Natural killer cell treated with Interleukin-12 subunit alpha and Interleukin-12 subunit beta and Interleukin-15 and Interleukin-18, amount 100 ng/mL, for 72 hours (primary cell): ENCODE measurements at regions not wholly inside any gene's neighbourhood (a gene's known extent, or its start where the extent isn't known, plus 50 kb on each side); places are given as distances from the start of the nearest gene placed in this dataset.

ENCODE experiments used
- ATAC-seq, 2 donors: fragments of 150-1000 bp; cut with Tn5 transposase in 1 of 2; sonication (Bioruptor Pico), chemical (Tn5 transposase) in 1 of 2; 2 replicates each; pipeline ENCODE4 v1.10.0; 2021
- DNase-seq: peaks from one replicate; pipeline ENCODE4 v3.0.0; 2022; ENCODE audit warnings: low spot score
- H3K27ac Mint-ChIP-seq, 2 donors: 1 replicate in 1 of 2; 2 replicates in 1 of 2; pipeline ENCODE4 v1.8.0; 2022; ENCODE audit warnings: mixed read lengths in 2 of 2, mild to moderate bottlenecking in 1 of 2, moderate library complexity in 1 of 2
- H3K27me3 Mint-ChIP-seq, 2 donors: 1 replicate in 1 of 2; 2 replicates in 1 of 2; pipeline ENCODE4 v1.8.0; 2022; ENCODE audit warnings: mixed read lengths in 2 of 2
- H3K36me3 Mint-ChIP-seq: one replicate; pipeline ENCODE4 v1.8.0; 2022; ENCODE audit warnings: mixed read lengths
- H3K4me1 Mint-ChIP-seq, 2 donors: 1 replicate in 1 of 2; 2 replicates in 1 of 2; pipeline ENCODE4 v1.8.0; 2022; ENCODE audit warnings: low read depth in 2 of 2, mixed read lengths in 2 of 2, mild to moderate bottlenecking in 1 of 2
- H3K4me3 Mint-ChIP-seq: one replicate; pipeline ENCODE4 v1.8.0; 2022; ENCODE audit warnings: mixed read lengths
- H3K9me3 Mint-ChIP-seq: 2 replicates; pipeline ENCODE4 v1.8.0; 2022; ENCODE audit warnings: mixed read lengths

DNA sequence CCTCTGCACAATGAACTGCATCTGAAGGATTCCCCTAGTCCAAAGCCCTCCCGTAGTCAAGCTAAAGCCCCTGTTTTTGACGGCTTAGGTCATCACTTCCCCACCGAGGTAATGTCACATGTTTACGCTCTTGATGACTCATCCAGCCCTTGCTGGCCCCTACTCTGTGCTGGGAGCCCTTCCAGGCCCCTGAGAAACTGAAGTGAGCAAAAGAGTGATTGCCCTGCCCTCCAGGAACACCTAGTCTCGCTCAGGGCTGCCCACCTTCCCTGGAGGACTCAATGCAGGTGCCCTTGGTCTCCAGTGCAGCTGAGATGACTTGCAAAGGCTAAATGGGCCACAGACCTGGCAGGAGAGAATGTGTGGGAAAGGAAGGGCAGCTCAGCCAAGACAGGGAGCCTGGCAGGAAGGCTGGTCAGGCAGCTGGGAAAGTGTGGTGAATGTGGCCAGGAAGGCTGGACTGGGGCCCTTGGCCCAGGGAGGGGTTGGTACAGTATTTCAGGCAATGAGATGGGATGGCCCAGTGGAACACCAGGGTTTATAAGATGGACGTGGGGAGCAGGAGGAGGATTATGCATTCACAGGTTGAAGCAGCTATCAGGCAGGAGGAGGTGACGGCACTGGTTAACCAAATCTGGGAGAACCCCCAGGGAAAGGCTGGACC lies 345.6 kb downstream of the NPHP4 start:
- ATAC-seq: no peak
- H3K4me1 Mint-ChIP-seq: no peaks in the 10 kb centered on the region
- H3K27me3 Mint-ChIP-seq: peaks cover 6 to 13% of the 10 kb centered on the region in 2 donors
- no peaks in the 10 kb centered on the region for H3K9me3 Mint-ChIP-seq
- H3K4me3 Mint-ChIP-seq: no peak overlapping the region
- no peak overlapping the region for H3K27ac Mint-ChIP-seq
- no peaks in the 10 kb centered on the region for H3K36me3 Mint-ChIP-seq
- no peak for DNase-seq

DNA sequence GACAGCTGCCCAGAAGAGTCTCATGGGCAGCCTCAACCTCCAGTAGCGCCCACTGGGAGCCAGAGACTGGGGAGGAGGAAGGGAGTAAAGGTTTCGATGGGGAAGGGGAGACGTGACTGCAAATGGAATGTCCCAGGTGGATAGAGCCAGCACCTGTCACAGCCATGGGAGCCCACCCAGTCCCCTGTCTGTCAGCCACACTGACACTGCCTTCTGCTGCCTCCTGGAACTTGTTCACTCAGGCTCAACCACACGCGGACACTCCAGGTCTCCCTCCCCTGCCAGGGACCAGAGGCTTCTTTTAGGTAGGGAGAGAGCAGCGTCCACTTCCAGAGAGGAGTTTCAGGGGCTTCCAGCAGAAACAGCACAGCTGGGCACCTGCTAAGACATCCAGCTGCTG lies 346.3 kb downstream of the NPHP4 start:
- H3K9me3 Mint-ChIP-seq: no peaks in the 10 kb centered on the region
- H3K27me3 Mint-ChIP-seq: peaks cover 13 to 16% of the 10 kb centered on the region in 2 donors
- ATAC-seq: no peak
- no peaks in the 10 kb centered on the region for H3K36me3 Mint-ChIP-seq
- DNase-seq: peak; percentile 16
- no peak overlapping the region for H3K4me3 Mint-ChIP-seq
- no peaks in the 10 kb centered on the region for H3K4me1 Mint-ChIP-seq
- H3K27ac Mint-ChIP-seq: no peak overlapping the region

GRCh38 chr1:5645135-5645399 lies 347.2 kb downstream of the NPHP4 start:
- no peaks in the 10 kb centered on the region for H3K9me3 Mint-ChIP-seq
- ATAC-seq (no peak), DNase-seq (no peak)
- H3K27ac Mint-ChIP-seq: no peak overlapping the region
- no peaks in the 10 kb centered on the region for H3K4me1 Mint-ChIP-seq
- peaks cover 15 to 17% of the 10 kb centered on the region in 2 donors for H3K27me3 Mint-ChIP-seq
- H3K36me3 Mint-ChIP-seq: no peaks in the 10 kb centered on the region
- H3K4me3 Mint-ChIP-seq: no peak overlapping the region

DNA sequence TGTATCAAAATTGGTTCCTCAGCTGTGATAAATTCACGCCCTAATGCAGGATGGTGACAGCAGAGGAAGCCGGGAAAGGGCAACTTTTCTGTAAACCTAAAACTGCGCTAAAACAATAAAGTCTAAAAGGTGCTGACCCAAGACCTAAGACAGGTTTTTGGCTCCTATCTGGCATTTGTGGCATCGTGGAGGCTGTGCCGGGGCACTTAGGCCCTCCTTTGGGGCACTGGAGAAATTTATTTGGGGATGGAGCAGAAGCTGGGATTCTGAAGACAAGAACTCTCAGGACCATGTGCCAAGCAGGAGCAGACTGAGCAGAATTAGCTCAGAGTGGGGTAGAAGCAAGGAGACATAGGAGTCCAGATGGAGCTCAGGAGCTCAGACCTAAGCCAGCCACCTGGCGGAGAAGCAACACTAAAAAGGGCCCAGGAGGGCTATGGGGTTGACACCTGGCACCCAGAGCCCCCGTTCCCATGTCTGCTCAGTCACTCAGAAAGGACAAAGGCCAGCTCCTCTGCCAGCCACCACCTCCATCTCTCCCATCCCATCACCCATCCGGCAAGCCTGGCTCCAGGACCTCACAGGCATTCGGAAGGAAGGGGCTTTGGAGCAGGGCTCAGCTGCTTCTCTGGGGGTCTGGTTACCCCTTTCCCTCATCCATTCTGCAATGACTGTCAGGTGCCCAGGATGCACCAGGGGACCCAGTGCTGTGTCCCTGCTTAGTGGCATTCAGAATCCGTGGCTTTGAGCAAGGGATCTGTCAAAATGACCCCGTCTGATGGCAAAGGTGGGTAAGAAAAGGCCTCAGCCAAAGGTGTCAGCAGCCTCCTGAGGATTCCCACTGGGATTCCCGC lies 347.7 kb downstream of the NPHP4 start:
- ATAC-seq: no peak
- peak; percentile 50 for DNase-seq
- Mint-ChIP-seq H3K27me3 (peaks cover 15 to 18% of the 10 kb centered on the region in 2 donors), H3K36me3 (no peaks in the 10 kb centered on the region), H3K9me3 (no peaks in the 10 kb centered on the region), H3K4me1 (no peaks in the 10 kb centered on the region), H3K4me3 (no peak overlapping the region), H3K27ac (no peak overlapping the region)

DNA sequence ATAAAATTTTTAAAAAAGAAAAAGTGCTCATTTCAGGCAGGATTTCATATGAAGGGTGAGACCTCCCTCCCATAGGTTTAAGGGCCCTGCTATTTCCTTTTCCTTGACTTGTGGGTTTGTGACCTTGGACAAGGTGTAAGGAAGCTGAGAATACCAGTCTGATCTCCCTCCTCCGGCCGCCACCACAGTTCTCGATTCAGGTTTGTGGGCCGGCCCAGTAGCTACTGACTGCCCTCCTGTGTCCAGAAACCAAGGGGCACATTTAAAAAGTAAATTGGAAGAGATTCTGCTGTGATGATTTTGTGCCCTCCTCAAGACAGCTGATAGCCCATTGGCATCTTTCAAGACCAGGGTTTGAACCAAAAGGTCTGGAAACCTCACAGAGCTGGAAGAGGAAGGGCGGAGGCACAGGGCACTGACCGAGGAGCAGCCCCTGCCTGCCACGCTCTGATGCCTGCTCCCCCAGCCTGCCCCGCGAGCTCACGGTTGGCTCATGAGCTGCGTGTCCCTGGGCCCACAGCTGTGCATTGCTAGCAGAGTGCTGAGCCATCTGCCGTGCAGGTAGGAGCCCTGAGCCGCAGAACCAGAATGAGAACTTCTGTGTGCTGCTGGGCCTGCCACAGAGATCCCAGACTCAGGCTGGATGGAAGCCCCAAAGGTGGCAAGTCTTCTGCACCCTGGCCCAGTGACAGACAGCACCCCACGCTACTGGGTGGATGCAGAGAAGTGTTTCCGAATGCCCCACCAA lies 348.7 kb downstream of the NPHP4 start:
- Mint-ChIP-seq H3K27me3 (peaks cover 15 to 18% of the 10 kb centered on the region in 2 donors), H3K4me1 (no peaks in the 10 kb centered on the region), H3K4me3 (no peak overlapping the region), H3K27ac (no peak overlapping the region), H3K9me3 (no peaks in the 10 kb centered on the region), H3K36me3 (no peaks in the 10 kb centered on the region)
- DNase-seq (peak; percentile 44), ATAC-seq (no peak)

GRCh38 chr1:5640845-5641244 lies 351.4 kb downstream of the NPHP4 start:
- no peak for ATAC-seq
- H3K27ac Mint-ChIP-seq: no peak overlapping the region

DNA sequence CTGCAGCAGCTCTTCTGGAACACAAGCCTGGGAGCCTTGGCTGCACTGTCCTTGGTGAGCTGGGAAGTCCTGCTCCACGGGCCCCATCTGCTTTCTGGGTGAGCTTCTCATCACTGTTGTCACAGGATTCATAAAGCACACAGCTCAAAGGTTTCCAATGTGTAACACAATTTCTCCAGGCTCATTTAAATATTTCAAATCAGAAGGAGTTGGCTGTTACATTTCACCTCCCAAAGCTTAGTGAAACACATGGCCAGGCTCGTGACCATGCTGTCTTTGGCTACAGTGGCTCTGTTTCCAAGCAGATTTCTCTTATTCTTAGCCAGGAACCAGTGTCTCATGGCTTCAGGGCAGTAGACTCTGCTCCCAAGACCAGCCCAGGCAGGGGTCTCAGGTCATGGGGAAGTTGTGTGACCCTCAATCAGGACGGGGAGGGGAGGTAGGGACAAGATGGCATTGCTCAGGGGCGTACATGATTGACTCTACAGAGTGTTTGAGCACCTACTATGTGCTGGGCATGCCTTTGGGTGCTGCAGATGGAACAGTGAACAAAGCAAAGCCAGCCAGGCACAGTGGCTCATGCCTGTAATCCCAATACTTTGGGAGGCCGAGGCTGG lies 353.0 kb downstream of the NPHP4 start:
- DNase-seq (no peak), ATAC-seq (no peak)
- Mint-ChIP-seq H3K9me3 (peaks cover 1% of the 10 kb centered on the region), H3K4me1 (no peaks in the 10 kb centered on the region), H3K27me3 (peaks cover 19 to 24% of the 10 kb centered on the region in 2 donors), H3K4me3 (no peak overlapping the region), H3K27ac (no peak overlapping the region), H3K36me3 (peaks cover 4% of the 10 kb centered on the region)

More at GRCh38 chr1:5640845-5641244, 351.4 kb downstream of the NPHP4 start:
- DNase-seq: peak; percentile 40
- H3K4me3 Mint-ChIP-seq: no peak overlapping the region
- peaks cover 17 to 24% of the 10 kb centered on the region in 2 donors for H3K27me3 Mint-ChIP-seq
- peaks cover 4% of the 10 kb centered on the region for H3K36me3 Mint-ChIP-seq
- no peaks in the 10 kb centered on the region for H3K9me3 Mint-ChIP-seq
- H3K4me1 Mint-ChIP-seq: no peaks in the 10 kb centered on the region

DNA sequence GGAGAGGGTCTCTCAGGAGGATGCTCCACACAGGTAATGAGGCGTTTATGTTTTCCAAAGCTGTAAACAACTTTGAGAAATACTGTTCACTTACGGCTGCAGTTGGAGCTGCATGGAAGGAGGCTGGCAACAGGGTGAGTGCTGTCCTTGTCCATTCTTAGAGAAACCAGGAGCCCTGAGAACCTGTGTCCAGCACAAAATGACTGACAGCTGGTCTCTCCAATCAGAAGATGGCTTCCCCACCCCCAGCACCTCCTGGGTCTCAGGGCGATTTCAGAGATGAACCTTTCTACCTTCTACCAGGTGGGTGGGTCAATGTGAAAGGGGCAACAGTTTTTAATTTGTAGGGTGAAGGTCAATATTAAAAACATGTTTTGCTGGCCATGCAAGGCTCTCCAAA lies 353.6 kb downstream of the NPHP4 start:
- ATAC-seq (no peak), DNase-seq (peak; percentile 18)
- Mint-ChIP-seq H3K4me3 (no peak overlapping the region), H3K27me3 (peaks cover 19 to 24% of the 10 kb centered on the region in 2 donors), H3K9me3 (peaks cover 5% of the 10 kb centered on the region), H3K4me1 (no peaks in the 10 kb centered on the region), H3K36me3 (peaks cover 4% of the 10 kb centered on the region), H3K27ac (no peak overlapping the region)

DNA sequence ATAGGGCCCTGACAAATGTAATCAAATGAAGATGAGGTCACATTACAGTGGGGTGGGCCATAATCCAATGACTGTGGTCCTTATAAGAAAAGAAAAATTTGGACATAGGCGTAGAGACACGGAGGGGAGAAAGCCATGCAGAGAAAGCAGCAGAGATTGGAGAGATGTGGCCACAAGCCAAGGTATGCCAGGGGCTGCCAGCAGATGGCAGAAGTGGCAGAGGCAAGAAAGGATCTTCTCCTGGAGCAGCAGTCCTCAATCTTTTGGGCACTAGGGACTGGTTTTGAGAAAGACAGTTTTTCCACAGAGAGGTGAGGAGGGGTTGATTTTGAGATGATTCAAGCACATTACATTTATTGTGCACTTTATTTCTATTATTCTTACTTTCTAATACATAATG lies 355.1 kb downstream of the NPHP4 start:
- Mint-ChIP-seq H3K4me1 (no peaks in the 10 kb centered on the region), H3K4me3 (no peak overlapping the region), H3K36me3 (peaks cover 4% of the 10 kb centered on the region), H3K27me3 (peaks cover 17 to 24% of the 10 kb centered on the region in 2 donors), H3K27ac (no peak overlapping the region), H3K9me3 (peaks cover 5% of the 10 kb centered on the region)
- no peak for DNase-seq
- ATAC-seq: no peak

DNA sequence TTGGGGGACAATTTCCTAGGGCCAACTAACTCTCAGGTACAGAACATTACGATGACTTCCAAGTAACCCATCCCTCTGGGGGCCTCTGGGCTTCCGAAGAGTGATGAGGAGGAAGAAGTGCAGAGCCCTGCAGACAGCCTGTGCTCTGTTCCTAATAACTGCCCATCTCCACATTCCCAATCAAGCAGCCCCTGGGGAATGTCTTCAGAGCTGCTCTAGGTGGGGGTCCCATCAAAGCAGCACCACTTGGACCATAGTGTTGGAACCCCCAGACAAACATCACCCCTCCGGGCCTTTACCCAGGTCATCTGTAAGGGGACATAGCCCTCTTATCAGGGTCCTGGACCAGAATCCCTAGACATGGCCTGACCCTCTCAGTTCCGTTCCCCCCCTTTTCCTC lies 357.3 kb downstream of the NPHP4 start:
- DNase-seq: no peak
- Mint-ChIP-seq H3K9me3 (peaks cover 5% of the 10 kb centered on the region), H3K36me3 (peaks cover 4% of the 10 kb centered on the region)

GRCh38 chr1:5632814-5633213 lies 359.4 kb downstream of the NPHP4 start:
- H3K9me3 Mint-ChIP-seq: peaks cover 5% of the 10 kb centered on the region
- peaks cover 19 to 26% of the 10 kb centered on the region in 2 donors for H3K27me3 Mint-ChIP-seq
- H3K4me3 Mint-ChIP-seq: no peak overlapping the region
- no peak for DNase-seq
- H3K4me1 Mint-ChIP-seq: no peaks in the 10 kb centered on the region
- ATAC-seq: no peak
- peaks cover 4% of the 10 kb centered on the region for H3K36me3 Mint-ChIP-seq
- no peak overlapping the region for H3K27ac Mint-ChIP-seq

More for the DNA sequence above, 357.3 kb downstream of the NPHP4 start:
- peaks cover 17 to 23% of the 10 kb centered on the region in 2 donors for H3K27me3 Mint-ChIP-seq
- H3K4me1 Mint-ChIP-seq: no peaks in the 10 kb centered on the region
- no peak overlapping the region for H3K4me3 Mint-ChIP-seq
- no peak overlapping the region for H3K27ac Mint-ChIP-seq
- peak in 1 of 2 donors; percentile 35 for ATAC-seq

- no peak overlapping the region for H3K27ac Mint-ChIP-seq
- H3K27me3 Mint-ChIP-seq: peaks cover 23 to 25% of the 10 kb centered on the region in 2 donors
- peaks cover 4% of the 10 kb centered on the region for H3K36me3 Mint-ChIP-seq
- ATAC-seq: peak in 1 of 2 donors; percentile 22
- no peak overlapping the region for H3K4me3 Mint-ChIP-seq
- H3K9me3 Mint-ChIP-seq: peaks cover 5% of the 10 kb centered on the region
- no peak for DNase-seq
- no peaks in the 10 kb centered on the region for H3K4me1 Mint-ChIP-seq
Measured at GRCh38 chr1:5632224-5632623, 360.0 kb downstream of the NPHP4 start.

DNA sequence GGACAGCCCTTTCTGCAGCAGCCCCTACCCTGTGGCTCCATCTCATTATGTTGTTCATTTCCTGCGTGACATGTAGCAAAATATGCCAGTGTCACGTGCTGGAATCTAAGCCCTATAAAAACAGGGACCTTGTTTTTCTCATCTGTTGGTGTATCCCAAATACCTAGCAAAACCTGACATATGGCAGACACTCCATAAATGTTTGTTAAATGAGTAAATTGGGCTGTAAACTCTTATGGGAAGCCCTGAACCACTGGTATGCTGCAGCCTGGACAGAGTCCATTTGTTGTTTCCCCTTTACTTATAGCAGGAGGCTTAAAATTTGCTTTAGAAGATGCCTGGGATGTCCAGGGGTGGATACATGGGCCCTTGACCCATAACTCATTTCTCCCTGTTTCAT lies 363.8 kb downstream of the NPHP4 start:
- Mint-ChIP-seq H3K36me3 (no peaks in the 10 kb centered on the region), H3K9me3 (no peaks in the 10 kb centered on the region), H3K27ac (no peak overlapping the region), H3K4me3 (no peak overlapping the region), H3K27me3 (peaks cover 20 to 28% of the 10 kb centered on the region in 2 donors), H3K4me1 (no peaks in the 10 kb centered on the region)
- DNase-seq: no peak
- no peak for ATAC-seq
